Epithelial cell of proximal tubule (primary cell): ENCODE measurements at regions not wholly inside any gene's neighbourhood (a gene's known extent, or its start where the extent isn't known, plus 50 kb on each side); places are given as distances from the start of the nearest gene placed in this dataset.

Source experiments
- DNase-seq: peaks from one replicate; pipeline ENCODE4 v3.0.0-alpha.2; 2011; ENCODE audit warnings: low read depth
- H3K4me3 ChIP-seq: 2 replicates; pipeline ENCODE4 v1.5.1; 2011; ENCODE audit warnings: low read depth, mild to moderate bottlenecking, low read length
- TF ChIP-seq, protein P1 (sequence below): conservative IDR thresholded peaks from 2 replicates; pipeline ENCODE4 v1.5.1; 2012; ENCODE audit warnings: low read depth, mild to moderate bottlenecking, low read length

DNA sequence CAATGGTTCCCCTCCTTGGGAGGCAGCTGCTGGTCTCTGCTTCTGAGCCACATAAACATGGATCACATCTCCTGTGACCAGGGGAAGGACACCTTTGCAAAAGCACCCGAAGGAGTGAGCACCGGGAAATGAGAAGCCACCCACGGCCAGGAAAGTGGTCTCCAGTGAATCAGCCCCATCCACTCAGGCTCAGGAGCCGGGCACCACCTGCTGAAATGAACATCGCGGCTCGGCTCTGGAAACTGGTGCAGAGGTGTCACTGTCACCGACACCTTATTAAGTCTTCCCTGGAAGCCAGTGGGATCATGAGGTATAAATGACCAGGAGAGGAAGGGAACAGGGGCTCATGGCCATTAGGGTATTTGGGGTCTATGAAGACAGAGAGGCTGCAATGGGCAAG lies 207.2 kb upstream of the C1orf174 start:
- H3K4me3 ChIP-seq = no peak overlapping the region
- TF ChIP-seq, protein P1, sequence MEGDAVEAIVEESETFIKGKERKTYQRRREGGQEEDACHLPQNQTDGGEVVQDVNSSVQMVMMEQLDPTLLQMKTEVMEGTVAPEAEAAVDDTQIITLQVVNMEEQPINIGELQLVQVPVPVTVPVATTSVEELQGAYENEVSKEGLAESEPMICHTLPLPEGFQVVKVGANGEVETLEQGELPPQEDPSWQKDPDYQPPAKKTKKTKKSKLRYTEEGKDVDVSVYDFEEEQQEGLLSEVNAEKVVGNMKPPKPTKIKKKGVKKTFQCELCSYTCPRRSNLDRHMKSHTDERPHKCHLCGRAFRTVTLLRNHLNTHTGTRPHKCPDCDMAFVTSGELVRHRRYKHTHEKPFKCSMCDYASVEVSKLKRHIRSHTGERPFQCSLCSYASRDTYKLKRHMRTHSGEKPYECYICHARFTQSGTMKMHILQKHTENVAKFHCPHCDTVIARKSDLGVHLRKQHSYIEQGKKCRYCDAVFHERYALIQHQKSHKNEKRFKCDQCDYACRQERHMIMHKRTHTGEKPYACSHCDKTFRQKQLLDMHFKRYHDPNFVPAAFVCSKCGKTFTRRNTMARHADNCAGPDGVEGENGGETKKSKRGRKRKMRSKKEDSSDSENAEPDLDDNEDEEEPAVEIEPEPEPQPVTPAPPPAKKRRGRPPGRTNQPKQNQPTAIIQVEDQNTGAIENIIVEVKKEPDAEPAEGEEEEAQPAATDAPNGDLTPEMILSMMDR = no peak
- DNase-seq = no peak

DNA sequence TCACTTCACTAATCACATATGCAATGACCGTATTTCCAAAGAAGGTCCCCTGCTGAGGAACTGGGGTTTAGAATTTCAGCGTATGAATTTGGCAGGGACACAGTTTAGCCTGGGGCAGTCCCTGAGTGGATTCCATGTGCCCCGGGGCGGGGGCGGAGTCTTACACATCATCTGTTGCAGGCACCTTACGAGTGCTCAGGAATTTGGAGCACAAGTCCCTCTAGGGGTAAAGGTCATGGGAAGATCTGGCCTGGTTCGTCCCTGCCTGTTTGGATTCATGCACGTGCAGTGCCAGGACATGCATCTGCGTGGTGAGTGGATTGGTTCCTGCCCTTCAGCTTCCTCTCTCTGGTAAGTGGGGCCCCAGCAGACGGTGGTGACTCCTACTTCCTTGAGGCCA lies 208.3 kb upstream of the C1orf174 start:
- no peak overlapping the region for H3K4me3 ChIP-seq
- DNase-seq = no peak
- TF ChIP-seq, protein P1 = no peak

DNA sequence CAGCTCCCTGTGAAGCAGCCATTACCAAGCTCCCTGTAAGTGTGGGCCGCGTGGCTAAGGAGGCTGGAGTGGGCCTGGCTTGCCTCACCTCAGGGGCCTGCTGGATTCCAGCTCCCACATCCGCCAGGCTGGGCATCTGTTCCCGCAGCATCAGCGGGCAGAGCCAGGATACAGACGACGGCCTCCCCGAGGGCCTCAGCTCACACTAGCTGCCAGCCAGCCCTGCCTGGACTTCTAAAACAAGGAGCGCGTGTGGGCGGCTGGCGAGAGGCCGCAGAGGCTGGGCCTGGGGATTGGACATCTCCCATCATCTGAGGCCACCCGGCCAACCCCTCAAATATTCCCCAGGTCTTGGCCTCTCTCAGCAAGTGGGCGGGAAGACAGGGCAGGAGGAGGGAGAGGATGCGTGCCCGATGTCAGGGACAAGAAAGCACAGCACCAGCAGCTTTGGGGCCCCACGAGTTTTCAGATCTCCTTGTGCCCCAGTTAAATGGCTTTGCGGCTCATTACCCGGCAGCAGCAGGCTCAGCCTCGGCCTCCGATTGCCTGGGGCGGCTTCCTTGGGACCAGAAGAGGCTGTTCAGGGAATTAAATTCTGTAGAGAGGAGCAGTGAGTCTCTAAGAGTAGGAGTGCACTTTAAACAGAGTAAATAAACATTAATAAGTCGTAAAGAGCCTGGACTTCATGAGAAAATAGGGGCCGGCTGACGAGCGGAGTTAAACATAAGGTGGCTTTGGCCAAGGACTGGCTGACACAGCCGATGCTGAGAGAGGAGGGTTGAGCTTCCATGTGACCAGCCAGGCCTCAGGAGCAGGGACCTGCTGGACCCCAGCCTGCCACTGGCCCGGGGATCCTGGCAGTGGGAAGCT lies 208.9 kb upstream of the C1orf174 start:
- H3K4me3 ChIP-seq = no peak overlapping the region
- TF ChIP-seq, protein P1 = no peak
- no peak for DNase-seq

DNA sequence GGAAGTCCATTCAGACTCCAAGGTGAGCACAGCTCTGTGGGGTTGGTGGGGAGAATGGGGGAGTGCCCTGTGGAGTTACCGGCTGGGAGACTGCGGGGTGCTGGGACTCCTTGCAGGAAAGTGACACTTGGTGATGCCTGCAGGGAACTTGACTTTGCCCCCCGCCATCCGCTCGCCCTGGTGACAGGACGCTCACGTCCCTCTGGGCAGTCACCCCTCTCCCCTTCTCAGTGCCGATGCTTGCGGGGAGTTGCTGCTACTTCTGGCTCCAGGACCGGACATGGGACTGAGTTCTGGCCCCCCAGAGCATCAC lies 209.5 kb upstream of the C1orf174 start:
- H3K4me3 ChIP-seq = no peak overlapping the region
- TF ChIP-seq, protein P1 = no peak
- no peak for DNase-seq

DNA sequence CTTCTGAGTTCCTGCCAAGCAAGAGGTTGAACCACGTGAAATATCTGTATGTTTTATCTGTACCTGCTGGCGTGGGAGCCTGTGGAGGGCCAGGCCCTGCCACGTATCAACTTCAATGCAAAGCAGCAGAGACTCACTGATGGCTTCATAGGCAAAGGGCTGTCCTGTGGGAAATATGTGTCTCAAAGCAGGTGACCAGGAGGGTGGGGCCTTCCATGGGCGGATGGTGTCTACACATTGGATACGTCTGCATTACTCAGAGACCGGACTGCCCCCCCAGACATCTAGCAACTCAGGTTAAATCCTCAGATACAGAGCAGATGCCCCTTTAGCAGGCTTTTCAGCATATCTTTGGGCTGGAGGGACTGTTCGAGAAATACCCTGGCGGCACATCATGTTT lies 210.8 kb upstream of the C1orf174 start:
- TF ChIP-seq, protein P1 = no peak
- no peak overlapping the region for H3K4me3 ChIP-seq

DNA sequence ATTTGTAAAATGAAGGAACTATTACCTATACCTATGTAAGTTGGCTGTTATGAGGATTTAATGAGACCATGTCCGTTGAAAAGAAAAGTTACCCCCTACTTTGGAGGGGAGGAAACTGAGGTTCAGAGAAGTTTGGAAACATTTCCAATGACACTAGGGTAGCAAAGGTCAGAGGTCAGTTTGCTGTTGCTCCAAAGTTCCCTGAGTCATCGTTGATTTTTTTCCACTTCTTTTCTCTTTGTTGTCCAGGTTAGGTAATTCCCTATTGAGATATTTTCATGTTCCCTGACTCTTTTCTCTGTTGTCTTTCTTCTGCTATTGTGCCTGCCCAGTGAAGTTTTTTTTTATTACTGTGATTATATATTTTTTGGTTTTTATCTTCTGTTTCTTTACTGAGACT lies 213.8 kb upstream of the C1orf174 start:
- DNase-seq = no peak
- H3K4me3 ChIP-seq = no peak overlapping the region
- TF ChIP-seq, protein P1 = no peak

More for the DNA sequence above, 210.8 kb upstream of the C1orf174 start:
- DNase-seq = no peak
